IMR-90 (cell line): ENCODE measurements at regions not wholly inside any gene's neighbourhood (a gene's known extent, or its start where the extent isn't known, plus 50 kb on each side); places are given as distances from the start of the nearest gene placed in this dataset.

Experiments used
- ATAC-seq: fragments of 200-7000 bp; cut with Tn5 transposase; 2 replicates; pipeline ENCODE4 v1.9.1; 2020; ENCODE audit warnings: low read depth, mild to moderate bottlenecking, moderate library complexity
- BruUV-seq: library from RNA; stranded (reverse); fragments of 400-500 nt; replicated peaks from 2 replicates; lab custom pipeline; 2021; lab: Mats Ljungman, UMichigan
- CTCF ChIA-PET: fragments of 300-600 bp; formaldehyde crosslinking; extraction: SDS; loops from one replicate; lab custom pipeline; 2021; ENCODE audit warnings: antibody characterized with exemption; lab: Yijun Ruan, JAX
- POLR2A ChIA-PET: fragments of 300-600 bp; sonication (Branson Sonifier 250); formaldehyde crosslinking; loops from one replicate; lab custom pipeline; 2022; ENCODE audit warnings: antibody characterized with exemption; ENCODE audit not compliant: unreplicated experiment; lab: Charles Lee
- DNase-seq: peaks from one replicate; pipeline ENCODE4 v3.0.0; 2013
- H2AFZ ChIP-seq: replicated peaks from 2 replicates; pipeline ENCODE3; 2013; ENCODE audit warnings: low read length, mild to moderate bottlenecking; ENCODE audit not compliant: poor library complexity
- H2AK5ac ChIP-seq: 2 replicates; pipeline ENCODE4 v1.6.1; 2013; ENCODE audit warnings: low read depth, low read length, inconsistent platforms
- H2AK9ac ChIP-seq: replicated peaks from 2 replicates; pipeline ENCODE3; 2013; ENCODE audit warnings: mild to moderate bottlenecking, low read depth, low read length, moderate library complexity; ENCODE audit not compliant: poor library complexity
- H2BK120ac ChIP-seq: 2 replicates; pipeline ENCODE4 v1.6.1; 2013; ENCODE audit warnings: low read depth, low read length, inconsistent platforms
- H2BK15ac ChIP-seq: 3 replicates; pipeline ENCODE4 v1.6.1; 2013; ENCODE audit warnings: low read depth, low read length, inconsistent platforms
- H2BK20ac ChIP-seq: 2 replicates; pipeline ENCODE4 v1.6.1; 2013; ENCODE audit warnings: low read depth, mild to moderate bottlenecking, inconsistent platforms, low read length, moderate library complexity
- H2BK5ac ChIP-seq: 2 replicates; pipeline ENCODE4 v1.6.1; 2013; ENCODE audit warnings: mild to moderate bottlenecking, low read depth, low read length, inconsistent platforms; ENCODE audit not compliant: poor library complexity, severe bottlenecking
- H3K14ac ChIP-seq: replicated peaks from 2 replicates; pipeline ENCODE4 v1.6.1; 2013; ENCODE audit warnings: low read depth, low read length, inconsistent platforms
- H3K18ac ChIP-seq: 2 replicates; pipeline ENCODE4 v1.6.1; 2013; ENCODE audit warnings: low read depth, low read length, control low read depth
- H3K23ac ChIP-seq: 2 replicates; pipeline ENCODE4 v1.6.1; 2013; ENCODE audit warnings: low read depth, low read length, inconsistent platforms
- H3K27ac ChIP-seq: 2 replicates; pipeline ENCODE4 v1.5.1; 2013; ENCODE audit warnings: mild to moderate bottlenecking, control low read depth, low read length; ENCODE audit not compliant: insufficient read depth
- H3K27me3 ChIP-seq: 2 replicates; pipeline ENCODE4 v1.6.1; 2013; ENCODE audit warnings: low read length; ENCODE audit not compliant: control insufficient read depth, insufficient read depth
- H3K36me3 ChIP-seq: 2 replicates; pipeline ENCODE4 v1.6.1; 2013; ENCODE audit warnings: low read length, mixed read lengths; ENCODE audit not compliant: control insufficient read depth, insufficient read depth
- H3K4ac ChIP-seq: 2 replicates; pipeline ENCODE4 v1.6.1; 2013; ENCODE audit warnings: low read depth, low read length, inconsistent platforms
- H3K4me1 ChIP-seq: 2 replicates; pipeline ENCODE4 v1.6.1; 2013; ENCODE audit warnings: low read length, mixed read lengths; ENCODE audit not compliant: control insufficient read depth, insufficient read depth
- H3K4me2 ChIP-seq: 2 replicates; pipeline ENCODE4 v1.6.1; 2013; ENCODE audit warnings: low read depth, mild to moderate bottlenecking, control low read depth, low read length, moderate library complexity
- H3K4me3 ChIP-seq: 2 replicates; pipeline ENCODE4 v1.5.1; 2013; ENCODE audit warnings: low read depth, mild to moderate bottlenecking, control low read depth, low read length, moderate library complexity; ENCODE audit not compliant: insufficient read depth
- H3K56ac ChIP-seq: 2 replicates; pipeline ENCODE4 v1.6.1; 2013; ENCODE audit warnings: low read length, inconsistent platforms; ENCODE audit not compliant: insufficient read depth; ENCODE audit errors: extremely low read depth
- H3K79me1 ChIP-seq, 2 experiments: 2 replicates each; pipeline ENCODE4 v1.6.1; 2013; ENCODE audit warnings: low read length in 2 of 2, inconsistent platforms in 1 of 2, low read depth in 1 of 2
- H3K9ac ChIP-seq: 2 replicates; pipeline ENCODE4 v1.6.1; 2013; ENCODE audit warnings: low read depth, low read length, control low read depth
- H3K9me1 ChIP-seq: 2 replicates; pipeline ENCODE4 v1.6.1; 2013; ENCODE audit warnings: low read length, inconsistent platforms; ENCODE audit not compliant: insufficient read depth
- H3K9me3 ChIP-seq: 2 replicates; pipeline ENCODE4 v1.6.1; 2013; ENCODE audit warnings: low read length; ENCODE audit not compliant: control insufficient read depth, insufficient read depth
- H4K20me1 ChIP-seq: 2 replicates; pipeline ENCODE4 v1.6.1; 2013; ENCODE audit warnings: low read length, inconsistent platforms; ENCODE audit not compliant: insufficient read depth
- H4K5ac ChIP-seq: 2 replicates; pipeline ENCODE4 v1.6.1; 2013; ENCODE audit warnings: mild to moderate bottlenecking, low read depth, low read length, control low read depth
- H4K8ac ChIP-seq, 2 experiments: 2 replicates each; pipeline ENCODE4 v1.6.1; 2013; ENCODE audit warnings: low read depth in 2 of 2, low read length in 2 of 2, control low read depth in 1 of 2, inconsistent platforms in 1 of 2
- H4K91ac ChIP-seq: 2 replicates; pipeline ENCODE4 v1.6.1; 2013; ENCODE audit warnings: low read depth, low read length, inconsistent platforms; ENCODE audit not compliant: insufficient read depth
- BHLHE40 ChIP-seq: fragments of 150-350 bp; IDR thresholded peaks from 2 replicates; pipeline ENCODE4 v1.6.1; 2016; ENCODE audit warnings: mild to moderate bottlenecking, low read depth, low read length
- CEBPB ChIP-seq: IDR thresholded peaks from 2 replicates; pipeline ENCODE4 v1.6.1; 2012; ENCODE audit warnings: low read depth, low read length, improper control_type of control experiment
- CHD1 ChIP-seq: IDR thresholded peaks from 2 replicates; pipeline ENCODE4 v1.6.1; 2012; ENCODE audit warnings: low read depth, low read length, improper control_type of control experiment
- FOS ChIP-seq: fragments of 150-350 bp; IDR thresholded peaks from 2 replicates; pipeline ENCODE4 v1.6.1; 2016; ENCODE audit warnings: low read depth, low read length
- MAFK ChIP-seq: IDR thresholded peaks from 2 replicates; pipeline ENCODE4 v1.6.1; 2012; ENCODE audit warnings: low read depth, low read length, improper control_type of control experiment
- MAZ ChIP-seq: IDR thresholded peaks from 2 replicates; pipeline ENCODE4 v1.6.1; 2012; ENCODE audit warnings: low read depth, mild to moderate bottlenecking, low read length, improper control_type of control experiment, moderate library complexity, borderline replicate concordance
- MXI1 ChIP-seq: IDR thresholded peaks from 2 replicates; pipeline ENCODE4 v1.6.1; 2012; ENCODE audit warnings: low read depth, mild to moderate bottlenecking, low read length, moderate library complexity, borderline replicate concordance
- NFE2L2 ChIP-seq: fragments of 150-350 bp; IDR thresholded peaks from 2 replicates; pipeline ENCODE4 v1.6.1; 2016; ENCODE audit warnings: low read depth, mild to moderate bottlenecking, low read length
- POLR2A ChIP-seq: IDR thresholded peaks from 2 replicates; pipeline ENCODE4 v1.6.1; 2012; ENCODE audit warnings: mild to moderate bottlenecking, low read depth, low read length
- RAD21 ChIP-seq: IDR thresholded peaks from 2 replicates; pipeline ENCODE4 v1.6.1; 2012; ENCODE audit warnings: low read length, improper control_type of control experiment
- RCOR1 ChIP-seq: IDR thresholded peaks from 2 replicates; pipeline ENCODE4 v1.6.1; 2012; ENCODE audit warnings: mild to moderate bottlenecking, low read length, improper control_type of control experiment; ENCODE audit not compliant: insufficient replicate concordance
- RFX5 ChIP-seq: IDR thresholded peaks from 2 replicates; pipeline ENCODE4 v1.8.0; 2012; ENCODE audit warnings: low read depth, mild to moderate bottlenecking, low read length, moderate library complexity
- SMC3 ChIP-seq: fragments of 150-350 bp; IDR thresholded peaks from 2 replicates; pipeline ENCODE4 v1.6.1; 2016; ENCODE audit warnings: low read depth, mild to moderate bottlenecking, antibody characterized with exemption, low read length, moderate library complexity
- USF2 ChIP-seq: fragments of 150-350 bp; IDR thresholded peaks from 2 replicates; pipeline ENCODE4 v1.6.1; 2017; ENCODE audit warnings: mild to moderate bottlenecking, antibody characterized with exemption, low read length, low read depth
- WGBS, 2 experiments: methylation state at CpG; one replicate each; pipeline versions ENCODE4 v1.1.5 to v1.1.7; 2013; ENCODE audit warnings: missing lambda C conversion rate in 2 of 2; ENCODE audit not compliant: insufficient read length in 1 of 2; ENCODE audit errors: extremely low coverage in 2 of 2; 5-methylcytosine and 5-hydroxymethylcytosine counted together
- dilution Hi-C: fragments of 300-500 bp; cut with HindIII; formaldehyde crosslinking; loops from one replicate; pipeline ENCODE4 v1.14.3; 2018; ENCODE audit warnings: low sequenced_read_pairs; ENCODE audit not compliant: unreplicated experiment
- in situ Hi-C: fragments of 300-500 bp; cut with MboI; formaldehyde crosslinking; loops from 3 replicates; pipeline ENCODE4 v1.14.3; 2019; ENCODE audit warnings: low sequenced_read_pairs, inconsistent platforms, mixed read lengths
- intact Hi-C: fragments of 100-400 bp; cut with micrococcal nuclease; formaldehyde crosslinking; loops from 2 replicates; pipeline ENCODE4 v1.10.0; 2022
- TF ChIP-seq, protein P1 (sequence below): conservative IDR thresholded peaks from 2 replicates; pipeline ENCODE4 v1.5.1; 2012; ENCODE audit warnings: mild to moderate bottlenecking, low read depth, low read length, improper control_type of control experiment
- TF ChIP-seq, protein P2 (sequence below): fragments of 150-350 bp; IDR thresholded peaks from 2 replicates; pipeline ENCODE4 v1.6.1; 2016; ENCODE audit warnings: low read depth, mild to moderate bottlenecking, low read length, moderate library complexity, borderline replicate concordance

GRCh38 chr18:51943281-51943680 is 396.7 kb upstream of the DCC start:
- Histone ChIP-seq H4K20me1 (no peaks in the 10 kb centered on the region), H3K23ac (no peak overlapping the region), H4K91ac (no peak overlapping the region), H3K18ac (no peak overlapping the region), H4K5ac (no peak overlapping the region), H3K27me3 (no peaks in the 10 kb centered on the region), H3K27ac (no peak overlapping the region), H3K36me3 (no peaks in the 10 kb centered on the region), H3K79me1 (no peaks in the 10 kb centered on the region), H3K14ac (no peak overlapping the region), H2BK5ac (no peak overlapping the region), H3K9ac (no peak overlapping the region), H2BK15ac (no peak overlapping the region), H3K4me3 (no peak overlapping the region), H3K9me1 (no peaks in the 10 kb centered on the region), H3K4ac (no peak overlapping the region), H3K4me2 (no peak overlapping the region), H2AK5ac (no peak overlapping the region), H2AFZ (no peak overlapping the region), H3K9me3 (peaks cover 7% of the 10 kb centered on the region; the same call in 1 of the 2 replicates), H2AK9ac (no peak overlapping the region), H2BK120ac (no peak overlapping the region), H2BK20ac (no peak overlapping the region), H3K56ac (no peak overlapping the region), H3K4me1 (no peaks in the 10 kb centered on the region), H4K8ac (no peak overlapping the region)
- intact Hi-C loops (no loop called here), dilution Hi-C loops (no loop called here), in situ Hi-C loops (no loop called here)
- CTCF ChIA-PET, result no interaction called here
- ATAC-seq, result no peak
- TF ChIP-seq USF2, result no peak
- no peak for TF ChIP-seq CHD1
- TF ChIP-seq NFE2L2, result no peak
- TF ChIP-seq CEBPB, result no peak
- TF ChIP-seq RCOR1, result no peak
- TF ChIP-seq, protein P1, sequence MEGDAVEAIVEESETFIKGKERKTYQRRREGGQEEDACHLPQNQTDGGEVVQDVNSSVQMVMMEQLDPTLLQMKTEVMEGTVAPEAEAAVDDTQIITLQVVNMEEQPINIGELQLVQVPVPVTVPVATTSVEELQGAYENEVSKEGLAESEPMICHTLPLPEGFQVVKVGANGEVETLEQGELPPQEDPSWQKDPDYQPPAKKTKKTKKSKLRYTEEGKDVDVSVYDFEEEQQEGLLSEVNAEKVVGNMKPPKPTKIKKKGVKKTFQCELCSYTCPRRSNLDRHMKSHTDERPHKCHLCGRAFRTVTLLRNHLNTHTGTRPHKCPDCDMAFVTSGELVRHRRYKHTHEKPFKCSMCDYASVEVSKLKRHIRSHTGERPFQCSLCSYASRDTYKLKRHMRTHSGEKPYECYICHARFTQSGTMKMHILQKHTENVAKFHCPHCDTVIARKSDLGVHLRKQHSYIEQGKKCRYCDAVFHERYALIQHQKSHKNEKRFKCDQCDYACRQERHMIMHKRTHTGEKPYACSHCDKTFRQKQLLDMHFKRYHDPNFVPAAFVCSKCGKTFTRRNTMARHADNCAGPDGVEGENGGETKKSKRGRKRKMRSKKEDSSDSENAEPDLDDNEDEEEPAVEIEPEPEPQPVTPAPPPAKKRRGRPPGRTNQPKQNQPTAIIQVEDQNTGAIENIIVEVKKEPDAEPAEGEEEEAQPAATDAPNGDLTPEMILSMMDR, result no peak
- no peak for TF ChIP-seq MAFK
- no peak for TF ChIP-seq FOS
- no peak for TF ChIP-seq RFX5
- no peak for TF ChIP-seq RAD21
- no peak for TF ChIP-seq BHLHE40
- TF ChIP-seq, protein P2, sequence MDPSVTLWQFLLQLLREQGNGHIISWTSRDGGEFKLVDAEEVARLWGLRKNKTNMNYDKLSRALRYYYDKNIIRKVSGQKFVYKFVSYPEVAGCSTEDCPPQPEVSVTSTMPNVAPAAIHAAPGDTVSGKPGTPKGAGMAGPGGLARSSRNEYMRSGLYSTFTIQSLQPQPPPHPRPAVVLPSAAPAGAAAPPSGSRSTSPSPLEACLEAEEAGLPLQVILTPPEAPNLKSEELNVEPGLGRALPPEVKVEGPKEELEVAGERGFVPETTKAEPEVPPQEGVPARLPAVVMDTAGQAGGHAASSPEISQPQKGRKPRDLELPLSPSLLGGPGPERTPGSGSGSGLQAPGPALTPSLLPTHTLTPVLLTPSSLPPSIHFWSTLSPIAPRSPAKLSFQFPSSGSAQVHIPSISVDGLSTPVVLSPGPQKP, result no peak
- TF ChIP-seq POLR2A, result no peak
- TF ChIP-seq MXI1, result no peak
- TF ChIP-seq SMC3, result no peak
- TF ChIP-seq MAZ, result no peak
- DNase-seq, result no peak
- WGBS, 2 experiments, result no CpG with 5 or more reads among the region's 1 CpG
- POLR2A ChIA-PET, result no interaction called here
- no TSS peak for BruUV-seq
